HG03066 (cell line): ENCODE measurements at regions not wholly inside any gene's neighbourhood (a gene's known extent, or its start where the extent isn't known, plus 50 kb on each side); places are given as distances from the start of the nearest gene placed in this dataset.
"Not testable (repeated sequence)": the region's sequence is repeated elsewhere in the genome, so short reads cannot be mapped to it uniquely, and the experiment has no call there.

Experiments used
- ATAC-seq: cut with Tn5 transposase; IDR thresholded peaks from one replicate; pipeline ENCODE4 v1.9.1; 2021; ENCODE audit warnings: low read depth; ENCODE audit not compliant: unreplicated experiment

DNA sequence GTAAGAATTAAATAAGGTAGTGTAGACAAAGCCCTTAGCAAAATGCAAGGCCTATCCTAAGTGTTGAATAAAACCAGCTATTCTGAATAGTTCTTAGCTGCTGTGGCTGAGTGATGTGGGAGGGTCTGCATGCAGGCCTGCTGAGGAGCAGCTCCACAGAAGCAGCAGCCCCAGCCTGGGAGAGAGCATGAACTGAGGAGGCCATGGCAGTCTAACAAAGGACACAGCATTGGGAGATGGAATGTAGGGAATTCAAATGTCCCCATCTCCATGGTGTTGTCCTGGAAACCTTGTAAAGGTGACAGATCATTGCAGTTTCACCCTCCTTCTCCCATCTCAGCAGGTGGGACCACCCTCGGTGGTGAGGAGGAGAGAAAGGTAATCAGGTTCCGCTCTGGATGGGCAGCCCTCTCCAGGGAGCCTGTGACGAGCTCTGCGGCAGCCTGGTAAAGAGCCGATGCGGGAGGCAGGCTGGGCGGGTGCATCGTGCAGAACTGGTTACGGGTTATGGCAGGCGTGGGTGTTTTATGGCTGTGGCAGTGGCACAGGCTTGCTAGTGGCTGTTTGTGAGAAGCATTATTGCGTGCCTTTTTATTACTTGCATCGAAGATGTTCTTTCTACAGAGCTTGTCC is 199.9 kb upstream of the GLRA1 start:
- ATAC-seq = no peak

GRCh38 chr5:152118676-152119470 is 194.2 kb upstream of the GLRA1 start:
- ATAC-seq = no peak

DNA sequence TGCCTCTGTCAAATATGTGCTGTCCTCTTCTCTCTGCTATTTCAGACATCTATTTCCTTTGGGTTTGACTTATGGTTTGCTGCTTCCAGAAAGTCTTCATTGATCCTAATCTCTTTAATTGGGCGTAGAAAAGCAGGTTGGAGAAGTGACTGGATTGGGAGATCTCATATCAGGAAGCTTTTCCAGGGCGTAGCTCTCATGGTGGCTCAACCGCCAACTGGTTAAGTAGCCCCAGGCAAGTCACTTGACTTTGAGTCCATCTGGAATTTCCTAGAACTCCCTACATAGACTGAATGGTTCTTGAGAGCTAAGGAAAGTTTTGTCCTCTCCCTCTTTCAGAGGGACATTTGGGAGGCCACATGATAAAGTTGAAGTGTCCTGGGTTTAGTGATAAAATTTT is 192.3 kb upstream of the GLRA1 start:
- no peak for ATAC-seq

- ATAC-seq = no peak
Observed at GRCh38 chr5:152113401-152113800, 188.8 kb upstream of the GLRA1 start.

GRCh38 chr5:152107220-152107619 is 182.6 kb upstream of the GLRA1 start:
- ATAC-seq = no peak

DNA sequence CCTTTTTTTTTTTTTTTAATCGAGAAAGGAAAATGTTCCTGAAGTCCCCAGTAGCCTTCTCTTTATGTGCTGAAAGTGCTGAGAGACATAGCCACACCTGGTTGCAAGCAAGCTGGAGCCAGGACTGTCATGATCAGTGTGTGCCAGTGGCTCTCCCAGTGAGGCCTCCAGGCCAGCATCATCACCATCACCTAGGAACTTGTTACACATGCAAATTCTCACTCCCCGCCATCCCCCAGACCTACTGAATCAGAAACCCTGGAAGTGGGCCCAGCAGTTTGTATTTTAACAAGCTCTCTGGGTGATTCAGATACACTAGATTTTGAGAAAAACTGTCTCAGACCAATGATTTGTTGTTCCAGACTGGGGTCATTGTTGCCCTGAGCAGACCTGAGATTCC is 181.9 kb upstream of the GLRA1 start:
- ATAC-seq = no peak

- no peak for ATAC-seq
Observed at GRCh38 chr5:152105085-152105484, 180.4 kb upstream of the GLRA1 start.

DNA sequence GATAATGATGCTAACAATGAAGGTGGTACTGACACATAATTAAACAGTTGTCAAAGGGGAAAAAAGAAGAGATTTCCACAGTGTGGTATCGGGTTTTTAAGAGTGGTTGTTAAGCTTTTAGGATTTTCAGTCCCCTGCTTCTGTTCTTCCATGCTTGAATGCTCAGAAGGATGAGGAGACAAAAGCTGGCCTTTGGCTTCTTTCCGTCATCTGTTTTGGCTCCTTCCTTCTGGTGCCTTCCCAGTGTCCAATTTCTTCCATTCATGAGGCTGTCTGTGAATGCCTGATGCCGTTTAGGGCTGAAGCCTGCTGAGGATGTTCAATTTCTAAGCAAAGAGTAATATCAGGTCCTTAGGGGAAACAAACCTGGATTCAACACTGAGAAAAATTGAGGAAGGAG is 179.6 kb upstream of the GLRA1 start:
- no peak for ATAC-seq

- not testable (repeated sequence) for ATAC-seq
Observed at GRCh38 chr5:152102908-152103307, 178.3 kb upstream of the GLRA1 start.

- ATAC-seq = no peak
Observed at GRCh38 chr5:152102057-152102456, 177.4 kb upstream of the GLRA1 start.

- ATAC-seq = no peak
Observed at GRCh38 chr5:152100462-152100861, 175.8 kb upstream of the GLRA1 start.

DNA sequence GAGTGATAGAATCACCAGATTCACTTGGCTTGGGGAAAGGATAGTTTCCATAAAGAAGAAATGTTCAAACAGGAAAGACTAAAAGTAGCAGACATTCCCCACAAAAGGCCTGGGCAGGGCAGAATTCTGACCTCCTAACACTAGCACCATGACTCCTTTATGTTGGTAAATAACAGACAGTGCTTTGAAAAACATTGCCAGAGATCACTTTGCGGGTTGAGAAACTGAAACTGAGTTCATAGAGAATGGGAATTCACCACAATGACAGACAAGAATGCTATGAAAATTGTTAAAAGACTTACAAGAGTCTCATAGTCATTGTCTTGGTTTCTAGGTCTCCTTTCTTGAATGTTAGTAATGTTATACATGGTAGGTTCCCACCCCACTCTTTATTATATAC is 172.5 kb upstream of the GLRA1 start:
- ATAC-seq = no peak

- no peak for ATAC-seq
Observed at GRCh38 chr5:152094716-152095115, 170.1 kb upstream of the GLRA1 start.

DNA sequence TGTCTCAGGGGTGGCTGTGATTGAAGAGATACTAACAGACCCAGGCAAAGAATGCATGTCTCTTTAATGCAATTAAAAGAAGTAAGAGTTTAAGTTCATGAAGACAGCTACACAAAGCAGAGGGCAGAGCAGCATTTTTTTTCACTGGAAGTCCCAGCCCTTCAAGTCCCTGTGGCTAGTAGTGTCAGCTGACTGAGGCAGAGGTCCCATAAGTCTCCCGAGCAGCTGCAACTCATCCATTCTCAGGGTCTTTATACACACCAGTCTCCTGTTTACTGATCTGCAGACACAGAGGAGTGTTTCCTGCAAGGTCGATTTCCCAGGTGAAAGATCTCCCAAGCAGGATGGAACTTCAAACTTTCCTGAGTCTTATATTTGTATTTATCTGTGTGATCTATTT is 169.4 kb upstream of the GLRA1 start:
- no peak for ATAC-seq

GRCh38 chr5:152092580-152092979 is 167.9 kb upstream of the GLRA1 start:
- no peak for ATAC-seq

DNA sequence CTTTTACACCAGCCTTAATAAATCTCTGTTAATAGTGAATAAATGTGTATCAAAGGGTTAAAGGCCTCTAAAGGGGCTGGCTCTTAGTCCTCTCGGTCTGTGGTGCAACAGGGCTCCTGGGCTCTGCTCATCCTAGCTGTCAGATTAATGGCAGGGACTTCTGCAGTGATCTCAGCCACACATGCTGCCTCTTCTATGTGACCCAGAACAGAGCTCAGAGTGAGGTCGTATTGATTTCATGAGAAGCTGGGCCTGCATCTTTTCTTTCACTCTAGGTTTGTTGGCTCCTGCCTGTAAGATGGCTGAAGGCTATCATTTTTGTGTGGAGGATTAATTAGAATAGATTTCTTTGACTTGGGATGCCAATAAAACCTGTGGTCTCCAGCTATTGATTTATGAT is 165.0 kb upstream of the GLRA1 start:
- no peak for ATAC-seq

- ATAC-seq = no peak
Observed at GRCh38 chr5:152086668-152087067, 162.0 kb upstream of the GLRA1 start.

DNA sequence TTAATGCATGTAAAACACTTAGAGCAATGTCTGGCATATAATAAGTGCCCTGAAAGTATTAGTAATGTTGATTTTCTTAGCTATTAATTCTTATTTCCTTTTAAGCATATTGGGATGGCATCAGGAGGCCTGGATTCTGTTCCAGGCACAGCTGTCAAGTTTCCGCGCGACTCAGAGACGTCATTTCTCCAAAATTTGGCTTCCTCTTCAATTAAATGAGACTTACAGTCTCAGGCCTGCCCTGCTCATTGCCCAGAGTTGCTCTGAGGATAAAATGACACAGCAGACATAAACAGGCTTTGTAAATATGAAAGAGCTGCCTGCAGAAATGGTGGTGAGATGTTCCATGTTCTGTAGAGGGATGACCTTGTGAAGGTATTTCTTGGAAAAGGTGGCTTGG is 159.8 kb upstream of the GLRA1 start:
- no peak for ATAC-seq

DNA sequence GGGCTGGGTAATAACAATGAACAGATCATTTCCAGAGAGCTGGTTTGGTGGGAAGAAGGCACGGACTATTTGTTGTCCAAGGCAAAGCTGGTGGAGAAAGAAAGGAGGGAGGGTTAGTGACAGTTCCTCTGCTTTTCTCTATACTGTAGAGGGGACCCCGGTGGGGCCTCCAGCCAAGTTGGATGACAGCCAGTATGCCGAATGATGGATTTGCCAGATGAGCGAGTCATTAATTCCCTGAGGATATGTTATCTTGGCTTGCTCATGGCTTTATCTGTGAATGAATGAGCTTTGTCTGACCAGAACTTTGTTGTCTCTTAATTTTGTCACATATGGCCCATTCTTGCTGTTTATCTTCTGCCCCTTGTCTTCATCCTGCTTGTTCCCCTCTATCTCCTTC is 158.6 kb upstream of the GLRA1 start:
- no peak for ATAC-seq

GRCh38 chr5:152072091-152072490 is 147.4 kb upstream of the GLRA1 start:
- ATAC-seq = no peak

- ATAC-seq = no peak
Observed at GRCh38 chr5:152070591-152070990, 145.9 kb upstream of the GLRA1 start.

GRCh38 chr5:152066784-152067183 is 142.1 kb upstream of the GLRA1 start:
- no peak for ATAC-seq
